Left lung (tissue), 4 donors: ENCODE measurements at regions not wholly inside any gene's neighbourhood (a gene's known extent, or its start where the extent isn't known, plus 50 kb on each side); places are given as distances from the start of the nearest gene placed in this dataset.

ENCODE experiments used
- ATAC-seq: fragments of 200-7000 bp; cut with Tn5 transposase; one replicate; pipeline ENCODE4 v1.9.1; 2020; ENCODE audit warnings: moderate library complexity
- DNase-seq, 4 donors: peaks; one replicate each; pipeline ENCODE4 v3.0.0-alpha.2; 2013 to 2020
- H3K27ac ChIP-seq, 2 donors: fragments of 200-600 bp; sonication (generic) in 1 of 2; one replicate each; pipeline versions ENCODE4 v1.5.0 to v1.8.0; 2020 to 2021
- H3K27me3 ChIP-seq, 2 donors: fragments of 200-600 bp; sonication (generic) in 1 of 2; one replicate each; pipeline versions ENCODE4 v1.5.0 to v1.8.0; 2020 to 2021
- H3K36me3 ChIP-seq, 2 donors: fragments of 200-600 bp; sonication (generic) in 1 of 2; one replicate each; pipeline versions ENCODE4 v1.5.0 to v1.8.0; 2020 to 2021
- H3K4me1 ChIP-seq, 2 donors: fragments of 200-600 bp; one replicate each; pipeline ENCODE4 v1.8.0; 2021
- H3K4me3 ChIP-seq, 2 donors: fragments of 200-600 bp; sonication (generic) in 1 of 2; one replicate each; pipeline versions ENCODE4 v1.5.0 to v1.8.0; 2020 to 2021; ENCODE audit warnings: mild to moderate bottlenecking in 1 of 2
- H3K9me3 ChIP-seq, 2 donors: fragments of 200-600 bp; sonication (generic) in 1 of 2; one replicate each; pipeline versions ENCODE4 v1.5.0 to v1.8.0; 2020 to 2021
- intact Hi-C, 2 donors: fragments of 100-400 bp; cut with DNase I; formaldehyde crosslinking; loops; one replicate each; pipeline versions ENCODE4 v1.11.2 to v1.14.2; 2022
- TF ChIP-seq, protein P1 (sequence below), 2 donors: fragments of 200-600 bp; sonication (generic) in 1 of 2; IDR thresholded peaks; one replicate each; pipeline versions ENCODE4 v1.5.0 to v1.8.0; 2021; ENCODE audit warnings: antibody characterized with exemption in 2 of 2
- donor health status: DM: no; HTN: yes; CAD: no.
- donor health status: DM: no; HTN: no; CAD: no.

DNA sequence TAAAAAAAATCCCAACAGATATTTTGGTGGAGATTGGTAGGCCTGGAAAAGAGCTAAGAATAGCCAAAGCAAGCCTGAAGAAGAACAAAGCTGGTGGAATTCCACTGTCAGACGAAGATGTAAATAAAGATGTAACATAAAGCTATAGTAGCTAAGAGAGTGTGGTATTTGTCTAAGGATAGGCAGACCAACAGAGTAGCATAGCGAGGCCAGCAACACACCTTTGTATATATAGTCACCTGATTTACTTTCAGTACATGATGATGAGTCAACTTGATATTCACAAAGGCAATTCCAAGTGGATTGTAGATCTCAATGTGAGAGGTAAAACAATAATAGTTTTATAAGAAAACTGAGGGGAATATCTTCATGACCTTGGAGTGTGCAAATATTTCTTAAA, 53.6 kb upstream of the SYN2 start:
- DNase-seq (no peak), ATAC-seq (no peak)
- Histone ChIP-seq H3K4me1 (no peaks in the 10 kb centered on the region), H3K9me3 (no peaks in the 10 kb centered on the region), H3K27ac (no peak overlapping the region), H3K36me3 (no peaks in the 10 kb centered on the region), H3K27me3 (no peaks in the 10 kb centered on the region), H3K4me3 (no peak overlapping the region)
- TF ChIP-seq, protein P1, sequence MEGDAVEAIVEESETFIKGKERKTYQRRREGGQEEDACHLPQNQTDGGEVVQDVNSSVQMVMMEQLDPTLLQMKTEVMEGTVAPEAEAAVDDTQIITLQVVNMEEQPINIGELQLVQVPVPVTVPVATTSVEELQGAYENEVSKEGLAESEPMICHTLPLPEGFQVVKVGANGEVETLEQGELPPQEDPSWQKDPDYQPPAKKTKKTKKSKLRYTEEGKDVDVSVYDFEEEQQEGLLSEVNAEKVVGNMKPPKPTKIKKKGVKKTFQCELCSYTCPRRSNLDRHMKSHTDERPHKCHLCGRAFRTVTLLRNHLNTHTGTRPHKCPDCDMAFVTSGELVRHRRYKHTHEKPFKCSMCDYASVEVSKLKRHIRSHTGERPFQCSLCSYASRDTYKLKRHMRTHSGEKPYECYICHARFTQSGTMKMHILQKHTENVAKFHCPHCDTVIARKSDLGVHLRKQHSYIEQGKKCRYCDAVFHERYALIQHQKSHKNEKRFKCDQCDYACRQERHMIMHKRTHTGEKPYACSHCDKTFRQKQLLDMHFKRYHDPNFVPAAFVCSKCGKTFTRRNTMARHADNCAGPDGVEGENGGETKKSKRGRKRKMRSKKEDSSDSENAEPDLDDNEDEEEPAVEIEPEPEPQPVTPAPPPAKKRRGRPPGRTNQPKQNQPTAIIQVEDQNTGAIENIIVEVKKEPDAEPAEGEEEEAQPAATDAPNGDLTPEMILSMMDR (IDR thresholded peaks at IDR 0.05), result no peak
- intact Hi-C loops, result no loop called here

- intact Hi-C loops, result no loop called here
- TF ChIP-seq, protein P1 (IDR thresholded peaks at IDR 0.05), result no peak
- no peak for DNase-seq
These were observed 50.8 kb upstream of the SYN2 start for GRCh38 chr3:11953350-11953749.

GRCh38 chr3:11953778-11954177, 50.4 kb upstream of the SYN2 start:
- TF ChIP-seq, protein P1 (IDR thresholded peaks at IDR 0.05), result no peak
- Histone ChIP-seq H3K36me3 (no peaks in the 10 kb centered on the region), H3K27ac (no peak overlapping the region), H3K4me3 (no peak overlapping the region), H3K27me3 (no peaks in the 10 kb centered on the region), H3K9me3 (no peaks in the 10 kb centered on the region), H3K4me1 (no peaks in the 10 kb centered on the region)
- ATAC-seq, result no peak
- intact Hi-C loops, result no loop called here
- no peak for DNase-seq

More at GRCh38 chr3:11953350-11953749, 50.8 kb upstream of the SYN2 start:
- Histone ChIP-seq H3K9me3 (no peaks in the 10 kb centered on the region), H3K4me3 (no peak overlapping the region), H3K27ac (no peak overlapping the region), H3K27me3 (no peaks in the 10 kb centered on the region), H3K4me1 (no peaks in the 10 kb centered on the region), H3K36me3 (no peaks in the 10 kb centered on the region)
- ATAC-seq, result no peak

DNA sequence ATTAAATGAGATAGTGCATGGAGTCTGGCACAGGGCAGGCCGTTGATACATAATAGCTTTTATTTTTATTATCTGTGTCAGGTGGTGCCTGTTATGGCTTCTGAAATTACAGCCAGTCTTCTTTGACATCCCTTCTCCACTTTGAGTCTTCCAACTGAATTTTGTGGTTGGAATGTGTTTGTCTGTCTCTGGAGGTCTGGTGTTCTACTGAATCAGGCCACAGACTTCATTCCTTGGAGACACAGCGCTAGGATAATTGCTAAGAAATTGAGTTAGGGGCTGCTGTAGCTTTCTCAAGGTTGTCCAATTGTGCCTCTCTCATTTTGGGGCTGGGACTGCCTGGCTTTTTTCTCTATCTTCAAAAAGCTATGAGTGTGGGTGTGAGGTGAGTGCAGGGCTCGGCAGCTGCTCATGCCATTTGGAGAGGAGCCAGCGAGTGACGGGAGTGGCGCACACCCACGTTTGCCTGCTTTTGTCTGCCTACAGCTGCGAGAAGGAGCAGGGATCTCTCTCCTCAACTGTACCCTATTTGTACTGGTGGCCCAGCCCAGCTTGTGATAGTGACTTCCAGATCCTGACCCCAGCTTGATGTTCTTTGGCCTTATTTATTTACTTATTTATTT, 49.8 kb upstream of the SYN2 start:
- no peak for ATAC-seq
- H3K4me1 ChIP-seq, result no peaks in the 10 kb centered on the region
- H3K9me3 ChIP-seq, result no peaks in the 10 kb centered on the region
- no peak overlapping the region for H3K27ac ChIP-seq
- no peaks in the 10 kb centered on the region for H3K36me3 ChIP-seq
- no peak for DNase-seq
- TF ChIP-seq, protein P1 (IDR thresholded peaks at IDR 0.05), result no peak
- intact Hi-C loops, result no loop called here
- H3K4me3 ChIP-seq, result no peak overlapping the region
- H3K27me3 ChIP-seq, result no peaks in the 10 kb centered on the region
